B cell (primary cell): ENCODE measurements at regions not wholly inside any gene's neighbourhood (a gene's known extent, or its start where the extent isn't known, plus 50 kb on each side); places are given as distances from the start of the nearest gene placed in this dataset.

Source experiments
- CTCF ChIP-seq: fragments of 200-600 bp; IDR thresholded peaks from one replicate; pipeline ENCODE4 v1.8.0; 2022; ENCODE audit warnings: antibody characterized with exemption, mild to moderate bottlenecking
- EZH2 ChIP-seq: IDR thresholded peaks from 2 replicates; pipeline ENCODE4 v1.6.1; 2012; ENCODE audit warnings: borderline replicate concordance, low read depth, mild to moderate bottlenecking, moderate library complexity, low read length; ENCODE audit not compliant: insufficient read depth, poor library complexity, severe bottlenecking

- TF ChIP-seq CTCF (no peak), EZH2 (no peak)
Observed at GRCh38 chr9:28662675-28663074, 1089.4 kb upstream of the C9orf72 start.
